OCI-LY3 (cell line): ENCODE measurements at regions not wholly inside any gene's neighbourhood (a gene's known extent, or its start where the extent isn't known, plus 50 kb on each side); places are given as distances from the start of the nearest gene placed in this dataset.

Source experiments
- H2AFZ ChIP-seq: fragments of 200-600, 300-600 bp; shearing (Covaris generic); 2 replicates; pipeline ENCODE4 v1.6.0; 2014; ENCODE audit warnings: antibody characterized with exemption, low read depth, low read length
- H3K27ac ChIP-seq: fragments of 200-600, 300-600 bp; sonication (generic); 2 replicates; pipeline ENCODE4 v1.5.1; 2014; ENCODE audit warnings: mild to moderate bottlenecking, low read length, moderate library complexity, mixed read lengths
- H3K27me3 ChIP-seq: fragments of 200-600, 300-600 bp; sonication (generic); 2 replicates; pipeline ENCODE4 v1.6.1; 2014; ENCODE audit warnings: low read depth, low read length, mixed read lengths
- H3K36me3 ChIP-seq: fragments of 200-600, 300-600 bp; sonication (generic); replicated peaks from 2 replicates; pipeline ENCODE3; 2014; ENCODE audit warnings: low read depth, low read length, mixed read lengths
- H3K4me1 ChIP-seq: fragments of 300-600, 200-600 bp; sonication (generic); 2 replicates; pipeline ENCODE4 v1.6.1; 2014; ENCODE audit warnings: low read length, mixed read lengths
- H3K4me2 ChIP-seq: fragments of 200-600, 300-600 bp; sonication (generic); 2 replicates; pipeline ENCODE4 v1.6.1; 2014; ENCODE audit warnings: low read length, mixed read lengths
- H3K4me3 ChIP-seq: fragments of 300-600, 200-600 bp; sonication (generic); 2 replicates; pipeline ENCODE4 v1.5.1; 2014; ENCODE audit warnings: antibody characterized with exemption, mild to moderate bottlenecking, low read length, moderate library complexity
- H3K79me2 ChIP-seq: fragments of 300-600, 200-600 bp; shearing (Covaris generic); 2 replicates; pipeline ENCODE4 v1.6.1; 2014; ENCODE audit warnings: mild to moderate bottlenecking, low read length, mixed read lengths
- H3K9ac ChIP-seq: fragments of 300-600, 200-600 bp; shearing (Covaris generic); 2 replicates; pipeline ENCODE4 v1.6.0; 2014; ENCODE audit warnings: mild to moderate bottlenecking, low read length, moderate library complexity
- H3K9me3 ChIP-seq: fragments of 200-600, 300-600 bp; shearing (Covaris generic); 2 replicates; pipeline ENCODE4 v1.6.1; 2014; ENCODE audit warnings: low read length, mixed read lengths; ENCODE audit not compliant: insufficient read depth
- H4K20me1 ChIP-seq: fragments of 200-600, 300-600 bp; sonication (generic); 2 replicates; pipeline ENCODE4 v1.6.1; 2016; ENCODE audit warnings: low read length, mixed read lengths; ENCODE audit not compliant: insufficient read depth
- EZH2phosphoT487 ChIP-seq: fragments of 200-600 bp; shearing (Covaris generic); IDR thresholded peaks from 2 replicates; pipeline ENCODE4 v1.6.1; 2018; ENCODE audit warnings: antibody characterized with exemption, mixed run types, low read depth
- TF ChIP-seq, protein P1 (sequence below): fragments of 200-600, 300-600 bp; sonication (generic); IDR thresholded peaks from 2 replicates; pipeline ENCODE4 v1.5.1; 2014; ENCODE audit warnings: antibody characterized with exemption, low read length, low read depth

- Histone ChIP-seq H3K9me3 (no peaks in the 10 kb centered on the region), H3K9ac (no peak overlapping the region), H4K20me1 (no peaks in the 10 kb centered on the region), H3K27ac (no peak overlapping the region), H3K79me2 (no peaks in the 10 kb centered on the region), H3K27me3 (no peaks in the 10 kb centered on the region), H2AFZ (no peak overlapping the region), H3K4me3 (no peak overlapping the region), H3K4me1 (no peaks in the 10 kb centered on the region), H3K36me3 (no peaks in the 10 kb centered on the region), H3K4me2 (no peak overlapping the region)
- no peak for TF ChIP-seq EZH2phosphoT487
- TF ChIP-seq, protein P1, sequence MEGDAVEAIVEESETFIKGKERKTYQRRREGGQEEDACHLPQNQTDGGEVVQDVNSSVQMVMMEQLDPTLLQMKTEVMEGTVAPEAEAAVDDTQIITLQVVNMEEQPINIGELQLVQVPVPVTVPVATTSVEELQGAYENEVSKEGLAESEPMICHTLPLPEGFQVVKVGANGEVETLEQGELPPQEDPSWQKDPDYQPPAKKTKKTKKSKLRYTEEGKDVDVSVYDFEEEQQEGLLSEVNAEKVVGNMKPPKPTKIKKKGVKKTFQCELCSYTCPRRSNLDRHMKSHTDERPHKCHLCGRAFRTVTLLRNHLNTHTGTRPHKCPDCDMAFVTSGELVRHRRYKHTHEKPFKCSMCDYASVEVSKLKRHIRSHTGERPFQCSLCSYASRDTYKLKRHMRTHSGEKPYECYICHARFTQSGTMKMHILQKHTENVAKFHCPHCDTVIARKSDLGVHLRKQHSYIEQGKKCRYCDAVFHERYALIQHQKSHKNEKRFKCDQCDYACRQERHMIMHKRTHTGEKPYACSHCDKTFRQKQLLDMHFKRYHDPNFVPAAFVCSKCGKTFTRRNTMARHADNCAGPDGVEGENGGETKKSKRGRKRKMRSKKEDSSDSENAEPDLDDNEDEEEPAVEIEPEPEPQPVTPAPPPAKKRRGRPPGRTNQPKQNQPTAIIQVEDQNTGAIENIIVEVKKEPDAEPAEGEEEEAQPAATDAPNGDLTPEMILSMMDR, result no peak
Observed at GRCh38 chrX:45266456-45266855, 65.8 kb upstream of the DIPK2B start.

- H3K4me1 ChIP-seq, result no peaks in the 10 kb centered on the region
- H2AFZ ChIP-seq, result no peak overlapping the region
- no peaks in the 10 kb centered on the region for H3K79me2 ChIP-seq
- no peak overlapping the region for H3K27ac ChIP-seq
- H3K36me3 ChIP-seq, result no peaks in the 10 kb centered on the region
- H3K9me3 ChIP-seq, result no peaks in the 10 kb centered on the region
- H3K9ac ChIP-seq, result no peak overlapping the region
- TF ChIP-seq EZH2phosphoT487, result no peak
- TF ChIP-seq, protein P1, result no peak
- no peak overlapping the region for H3K4me3 ChIP-seq
- H3K4me2 ChIP-seq, result no peak overlapping the region
- no peaks in the 10 kb centered on the region for H4K20me1 ChIP-seq
- H3K27me3 ChIP-seq, result no peaks in the 10 kb centered on the region
Observed at GRCh38 chrX:45264865-45265264, 64.2 kb upstream of the DIPK2B start.

DNA sequence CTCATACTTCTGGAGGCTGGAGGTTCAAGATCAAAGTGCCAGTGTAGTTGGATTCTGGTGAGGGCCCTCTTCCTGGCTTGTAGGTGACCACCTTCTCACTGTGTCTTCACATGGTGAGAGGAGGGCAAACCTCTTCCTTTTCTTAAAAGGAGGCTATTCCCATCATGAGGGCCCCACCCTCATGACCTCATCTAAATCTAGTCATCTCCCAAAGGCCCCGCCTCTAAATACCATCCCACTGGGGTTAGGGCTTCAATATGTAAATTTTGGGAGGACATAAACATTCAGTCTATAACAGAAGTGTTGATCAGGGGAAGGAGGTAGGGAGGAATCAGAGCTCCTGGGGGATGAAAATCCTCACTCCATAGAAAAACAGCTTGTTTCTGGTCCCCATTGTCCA lies 60.8 kb upstream of the DIPK2B start:
- Histone ChIP-seq H3K4me2 (no peak overlapping the region), H3K4me3 (no peak overlapping the region), H3K27ac (no peak overlapping the region), H3K9me3 (no peaks in the 10 kb centered on the region), H3K9ac (no peak overlapping the region), H4K20me1 (no peaks in the 10 kb centered on the region), H3K27me3 (no peaks in the 10 kb centered on the region), H3K79me2 (no peaks in the 10 kb centered on the region), H3K4me1 (no peaks in the 10 kb centered on the region), H3K36me3 (no peaks in the 10 kb centered on the region), H2AFZ (no peak overlapping the region)
- TF ChIP-seq EZH2phosphoT487, result no peak
- TF ChIP-seq, protein P1, result no peak

- Histone ChIP-seq H3K4me1 (no peaks in the 10 kb centered on the region), H3K4me3 (no peak overlapping the region), H3K36me3 (no peaks in the 10 kb centered on the region), H3K9ac (no peak overlapping the region), H4K20me1 (no peaks in the 10 kb centered on the region), H3K27ac (no peak overlapping the region), H3K9me3 (no peaks in the 10 kb centered on the region), H3K27me3 (no peaks in the 10 kb centered on the region), H3K79me2 (no peaks in the 10 kb centered on the region), H3K4me2 (no peak overlapping the region), H2AFZ (no peak overlapping the region)
- TF ChIP-seq EZH2phosphoT487, result no peak
Observed at GRCh38 chrX:45261005-45261404, 60.3 kb upstream of the DIPK2B start.
